GM12878 (cell line): ENCODE measurements at regions not wholly inside any gene's neighbourhood (a gene's known extent, or its start where the extent isn't known, plus 50 kb on each side); places are given as distances from the start of the nearest gene placed in this dataset.

Experiments
- ASH2L ChIP-seq: fragments of 300-600, 200-600 bp; sonication (generic); IDR thresholded peaks from 2 replicates; pipeline ENCODE4 v1.6.1; 2017; ENCODE audit warnings: low read depth, mild to moderate bottlenecking, borderline replicate concordance
- CBFB ChIP-seq: IDR thresholded peaks from 2 replicates; pipeline ENCODE4 v1.6.1; 2016; ENCODE audit warnings: antibody characterized with exemption, low read depth
- CTCF ChIP-seq, 3 experiments: IDR thresholded peaks in 2 of 3; conservative IDR thresholded peaks in 1 of 3; 2 replicates each; pipeline ENCODE4 v1.5.1; 2011; ENCODE audit warnings: low read depth in 3 of 3, low read length in 3 of 3, mild to moderate bottlenecking in 3 of 3, control low read depth in 2 of 3, moderate library complexity in 2 of 3, inconsistent platforms in 1 of 3, mixed read lengths in 1 of 3; ENCODE audit not compliant: control insufficient read depth in 2 of 3, insufficient read depth in 1 of 3; ENCODE audit errors: extremely low read depth in 1 of 3
- DPF2 ChIP-seq: fragments of 450-650 bp; IDR thresholded peaks from 2 replicates; pipeline ENCODE4 v1.6.1; 2017; ENCODE audit warnings: mild to moderate bottlenecking
- EZH2 ChIP-seq: IDR thresholded peaks from 2 replicates; pipeline ENCODE4 v1.6.1; 2012; ENCODE audit warnings: low read depth, mild to moderate bottlenecking, control low read depth, inconsistent platforms, low read length, borderline replicate concordance; ENCODE audit not compliant: control insufficient read depth
- KDM1A ChIP-seq: fragments of 200-600 bp; sonication (generic); IDR thresholded peaks from 2 replicates; pipeline ENCODE4 v1.6.1; 2016; ENCODE audit warnings: borderline replicate concordance
- NRF1 ChIP-seq: conservative IDR thresholded peaks from 2 replicates; pipeline ENCODE4 v1.6.1; 2011; ENCODE audit warnings: mild to moderate bottlenecking, low read depth, low read length, improper control_type of control experiment
- POLR2A ChIP-seq: IDR thresholded peaks from 2 replicates; pipeline ENCODE4 v1.6.1; 2011; ENCODE audit warnings: low read depth, mild to moderate bottlenecking, low read length
- POU2F2 ChIP-seq: IDR thresholded peaks from 3 replicates; pipeline ENCODE4 v1.6.1; 2011; ENCODE audit warnings: low read depth, mild to moderate bottlenecking, low read length, borderline replicate concordance
- STAT3 ChIP-seq: IDR thresholded peaks from 2 replicates; pipeline ENCODE4 v1.6.1; 2011; ENCODE audit warnings: low read depth, low read length, improper control_type of control experiment
- TAF1 ChIP-seq: IDR thresholded peaks from 2 replicates; pipeline ENCODE4 v1.6.1; 2011; ENCODE audit warnings: mild to moderate bottlenecking, low read depth, low read length, borderline replicate concordance
- TF ChIP-seq, protein P1 (sequence below): IDR thresholded peaks from 2 replicates; pipeline ENCODE4 v1.6.1; 2012; ENCODE audit warnings: low read depth, low read length, improper control_type of control experiment

DNA sequence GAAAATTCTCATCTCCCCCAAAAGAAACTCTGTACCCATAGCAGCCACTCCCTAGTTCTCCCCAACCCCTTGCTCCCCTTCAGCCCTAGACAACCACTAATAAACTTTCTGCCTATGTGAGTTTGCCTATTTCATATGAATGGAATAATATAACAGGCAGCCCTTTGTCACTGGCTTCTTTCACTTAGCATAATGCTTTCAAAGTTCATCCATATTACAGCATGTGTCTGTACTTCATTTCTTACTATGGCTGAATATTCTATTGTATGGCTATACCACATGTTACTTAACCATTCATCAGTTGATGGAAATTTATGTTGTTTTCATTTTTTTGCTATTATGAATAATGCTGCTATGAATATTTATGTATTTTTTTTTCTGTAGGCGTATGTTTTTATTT, 442.9 kb downstream of the SLC4A3 start:
- TF ChIP-seq CBFB, result no peak
- TF ChIP-seq CTCF (IDR thresholded peaks at IDR 0.05 in 2 of 3, conservative IDR thresholded peaks at IDR 0.05 in 1 of 3; ENCODE audit: control insufficient read depth in 2 of 3, extremely low read depth in 1 of 3, insufficient read depth in 1 of 3, low read depth in 3 of 3, low read length in 3 of 3), result no peak
- no peak for TF ChIP-seq STAT3
- TF ChIP-seq KDM1A, result no peak
- TF ChIP-seq POLR2A, result no peak
- TF ChIP-seq POU2F2, result no peak
- no peak for TF ChIP-seq NRF1
- no peak for TF ChIP-seq DPF2
- TF ChIP-seq, protein P1, sequence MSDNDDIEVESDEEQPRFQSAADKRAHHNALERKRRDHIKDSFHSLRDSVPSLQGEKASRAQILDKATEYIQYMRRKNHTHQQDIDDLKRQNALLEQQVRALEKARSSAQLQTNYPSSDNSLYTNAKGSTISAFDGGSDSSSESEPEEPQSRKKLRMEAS, result no peak
- no peak for TF ChIP-seq TAF1
- TF ChIP-seq EZH2, result no peak
- TF ChIP-seq ASH2L, result no peak
